ENCODE measurements at regions not wholly inside any gene's neighbourhood (a gene's known extent, or its start where the extent isn't known, plus 50 kb on each side); places are given as distances from the start of the nearest gene placed in this dataset.

- no peak for TF ChIP-seq ZNF391 (tag by site-specific recombination; IDR thresholded peaks at IDR 0.05; ENCODE audit: borderline replicate concordance, low read depth)
- no peak for TF ChIP-seq CTCF (tag by site-specific recombination; IDR thresholded peaks at IDR 0.05)
Observed at GRCh38 chr9:108273988-108274387, 581.8 kb downstream of the ACTL7B start.
